GM04503 (cell line): ENCODE measurements at regions not wholly inside any gene's neighbourhood (a gene's known extent, or its start where the extent isn't known, plus 50 kb on each side); places are given as distances from the start of the nearest gene placed in this dataset.
"Not testable (repeated sequence)": the region's sequence is repeated elsewhere in the genome, so short reads cannot be mapped to it uniquely, and the experiment has no call there.

Experiments
- DNase-seq: peaks from one replicate; pipeline ENCODE4 v3.0.0-alpha.2; 2012; ENCODE audit warnings: low read depth

- no peak for DNase-seq
These were observed 208.2 kb upstream of the CMC1 start for GRCh38 chr3:28033059-28033784.

GRCh38 chr3:28036599-28037575, 204.5 kb upstream of the CMC1 start:
- DNase-seq: no peak

GRCh38 chr3:28039234-28039633, 202.2 kb upstream of the CMC1 start:
- DNase-seq: no peak

- no peak for DNase-seq
These were observed 201.6 kb upstream of the CMC1 start for GRCh38 chr3:28039829-28040228.

- DNase-seq: no peak
These were observed 199.3 kb upstream of the CMC1 start for GRCh38 chr3:28042095-28042635.

- no peak for DNase-seq
These were observed 198.7 kb upstream of the CMC1 start for GRCh38 chr3:28042707-28043106.

GRCh38 chr3:28050120-28050519, 191.3 kb upstream of the CMC1 start:
- no peak for DNase-seq

GRCh38 chr3:28050885-28051284, 190.5 kb upstream of the CMC1 start:
- peak; percentile 22 for DNase-seq

- peak; percentile 55 for DNase-seq
These were observed 187.7 kb upstream of the CMC1 start for GRCh38 chr3:28053759-28054158.

GRCh38 chr3:28056806-28057205, 184.6 kb upstream of the CMC1 start:
- no peak for DNase-seq

- no peak for DNase-seq
These were observed 183.9 kb upstream of the CMC1 start for GRCh38 chr3:28057539-28057938.

- not testable (repeated sequence) for DNase-seq
These were observed 182.2 kb upstream of the CMC1 start for GRCh38 chr3:28059199-28059598.

- no peak for DNase-seq
These were observed 175.4 kb upstream of the CMC1 start for GRCh38 chr3:28066020-28066419.

GRCh38 chr3:28067014-28067413, 174.4 kb upstream of the CMC1 start:
- no peak for DNase-seq

GRCh38 chr3:28068342-28068741, 173.1 kb upstream of the CMC1 start:
- DNase-seq: no peak

GRCh38 chr3:28069438-28069837, 172.0 kb upstream of the CMC1 start:
- no peak for DNase-seq

- DNase-seq: no peak
These were observed 165.2 kb upstream of the CMC1 start for GRCh38 chr3:28076246-28076645.

GRCh38 chr3:28077572-28077971, 163.8 kb upstream of the CMC1 start:
- DNase-seq: peak; percentile 2

- no peak for DNase-seq
These were observed 162.9 kb upstream of the CMC1 start for GRCh38 chr3:28078536-28078935.

- no peak for DNase-seq
These were observed 160.7 kb upstream of the CMC1 start for GRCh38 chr3:28080716-28081115.

- no peak for DNase-seq
These were observed 159.9 kb upstream of the CMC1 start for GRCh38 chr3:28081533-28081947.

- no peak for DNase-seq
These were observed 153.8 kb upstream of the CMC1 start for GRCh38 chr3:28087591-28087990.
